HG03097 (cell line): ENCODE measurements at regions not wholly inside any gene's neighbourhood (a gene's known extent, or its start where the extent isn't known, plus 50 kb on each side); places are given as distances from the start of the nearest gene placed in this dataset.
A peak's percentile ranks its signal among the peaks of the same experiment; 100 is the strongest.
"Not testable (repeated sequence)": the region's sequence is repeated elsewhere in the genome, so short reads cannot be mapped to it uniquely, and the experiment has no call there.

Source experiments
- ATAC-seq: cut with Tn5 transposase; IDR thresholded peaks from one replicate; pipeline ENCODE4 v1.9.1; 2021; ENCODE audit not compliant: unreplicated experiment, low FRiP score

DNA sequence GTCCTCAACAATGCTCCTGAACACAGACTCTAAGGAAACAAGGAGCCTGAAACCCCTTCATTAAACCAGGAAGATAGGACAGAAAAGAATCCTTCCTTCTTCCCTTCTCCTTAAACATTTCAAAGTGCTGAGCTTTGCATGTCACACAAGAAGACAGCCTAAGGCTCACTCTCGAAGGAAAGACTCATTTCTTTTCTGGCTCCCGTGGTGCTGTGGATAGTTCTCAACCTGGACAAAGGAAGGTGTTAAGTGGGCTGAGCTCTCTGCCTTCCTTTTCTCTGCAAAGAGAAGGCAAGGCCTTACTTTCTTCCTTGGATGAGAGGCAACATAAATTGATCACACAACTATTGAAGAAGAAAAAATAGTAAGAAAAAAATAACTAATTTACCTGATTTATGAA, 452.4 kb upstream of the DDI1 start:
- no peak for ATAC-seq

DNA sequence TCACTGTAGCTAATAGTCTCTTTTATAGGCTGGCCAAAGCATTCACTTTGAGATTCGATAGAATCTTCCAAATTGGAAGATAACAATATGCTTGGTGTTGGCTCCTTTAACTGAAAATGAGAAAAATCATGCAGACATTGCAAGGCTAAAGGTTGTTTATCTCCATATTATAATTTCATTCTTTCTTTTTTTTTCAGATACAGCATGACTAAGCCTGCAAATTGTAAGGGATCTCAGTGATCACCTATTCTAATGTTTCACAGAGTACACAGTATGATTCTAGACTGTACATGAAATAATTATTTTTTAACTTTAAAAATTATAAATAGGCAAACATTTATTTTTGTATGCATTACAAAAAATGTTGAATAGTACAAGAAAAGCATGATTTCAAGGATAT, 451.7 kb upstream of the DDI1 start:
- no peak for ATAC-seq

DNA sequence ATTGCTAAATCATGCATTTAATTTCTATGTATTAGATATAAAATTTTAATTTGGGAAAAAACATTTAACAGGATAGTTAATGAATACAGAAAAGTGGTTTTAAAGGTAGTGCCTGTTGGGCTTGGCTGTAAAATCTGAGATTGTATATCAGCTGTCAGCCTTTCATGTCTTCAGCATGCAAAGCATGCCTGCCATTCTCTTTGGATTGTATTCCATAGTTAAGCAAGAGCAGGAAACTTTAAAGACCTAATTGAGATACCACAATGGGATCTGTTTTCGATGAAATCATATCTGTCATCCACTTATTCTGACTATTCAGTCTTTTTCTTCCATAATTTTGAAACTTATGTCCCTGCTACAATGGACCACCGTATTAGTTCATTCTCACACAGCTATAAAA, 451.0 kb upstream of the DDI1 start:
- ATAC-seq, result no peak

DNA sequence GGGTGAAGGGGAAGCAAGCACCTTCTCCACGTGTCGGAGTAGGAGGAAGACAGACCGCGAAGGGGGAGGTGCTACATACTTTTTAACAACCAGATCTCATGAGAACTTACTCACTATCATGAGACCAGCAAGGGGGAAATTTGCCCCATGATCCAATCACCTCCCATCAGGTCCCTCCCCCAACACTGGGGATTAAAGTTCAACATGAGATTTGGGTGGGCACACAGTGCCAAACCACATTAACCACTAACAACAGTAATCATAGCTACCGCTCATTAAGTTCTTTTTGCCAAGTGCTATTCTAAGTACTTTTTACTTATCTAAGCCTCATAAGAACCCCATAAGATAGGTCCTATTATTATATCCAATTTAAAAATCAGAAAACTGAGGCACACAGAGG, 450.5 kb upstream of the DDI1 start:
- no peak for ATAC-seq

DNA sequence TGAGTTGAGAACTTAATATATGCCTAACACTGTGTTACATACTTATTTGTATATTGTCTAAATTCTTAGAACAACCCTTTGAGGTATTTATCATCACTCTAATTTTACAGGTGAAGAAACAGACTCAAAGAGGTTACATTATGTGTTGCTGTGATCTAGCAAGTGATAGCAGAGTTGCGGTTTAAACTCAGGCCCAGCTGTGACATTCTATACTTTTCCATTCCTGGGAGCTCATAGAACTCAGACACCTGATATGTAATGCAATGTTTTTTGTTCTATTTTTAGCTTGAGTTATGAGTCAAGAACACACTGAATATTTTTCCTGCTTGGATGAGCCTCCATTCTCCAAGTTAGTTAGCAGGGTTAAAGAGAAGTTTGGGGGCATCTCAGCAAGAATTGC, 449.7 kb upstream of the DDI1 start:
- ATAC-seq, result no peak

- ATAC-seq, result no peak
Observed at GRCh38 chr11:103587901-103588788, 448.3 kb upstream of the DDI1 start.

DNA sequence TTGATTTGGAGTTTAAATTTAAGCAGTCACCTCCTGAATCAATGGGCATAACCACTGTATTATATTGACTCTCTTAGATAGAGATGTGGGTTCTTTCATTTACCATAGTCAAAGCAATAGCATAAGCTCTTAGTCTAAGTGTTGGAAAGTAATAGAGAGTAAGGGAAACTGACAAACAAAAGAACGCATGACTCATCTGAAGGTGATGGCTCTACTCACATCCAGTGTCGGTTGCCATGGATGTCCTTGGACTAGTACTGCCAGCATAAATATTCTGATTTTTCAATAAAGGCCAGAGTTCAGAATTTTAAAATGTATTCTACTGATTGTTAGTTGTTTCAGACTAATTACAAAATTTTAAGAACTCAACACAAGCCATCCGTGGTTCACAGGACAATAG, 444.9 kb upstream of the DDI1 start:
- ATAC-seq, result no peak

- no peak for ATAC-seq
Observed at GRCh38 chr11:103594283-103594682, 442.2 kb upstream of the DDI1 start.

GRCh38 chr11:103596315-103596714, 440.1 kb upstream of the DDI1 start:
- no peak for ATAC-seq

DNA sequence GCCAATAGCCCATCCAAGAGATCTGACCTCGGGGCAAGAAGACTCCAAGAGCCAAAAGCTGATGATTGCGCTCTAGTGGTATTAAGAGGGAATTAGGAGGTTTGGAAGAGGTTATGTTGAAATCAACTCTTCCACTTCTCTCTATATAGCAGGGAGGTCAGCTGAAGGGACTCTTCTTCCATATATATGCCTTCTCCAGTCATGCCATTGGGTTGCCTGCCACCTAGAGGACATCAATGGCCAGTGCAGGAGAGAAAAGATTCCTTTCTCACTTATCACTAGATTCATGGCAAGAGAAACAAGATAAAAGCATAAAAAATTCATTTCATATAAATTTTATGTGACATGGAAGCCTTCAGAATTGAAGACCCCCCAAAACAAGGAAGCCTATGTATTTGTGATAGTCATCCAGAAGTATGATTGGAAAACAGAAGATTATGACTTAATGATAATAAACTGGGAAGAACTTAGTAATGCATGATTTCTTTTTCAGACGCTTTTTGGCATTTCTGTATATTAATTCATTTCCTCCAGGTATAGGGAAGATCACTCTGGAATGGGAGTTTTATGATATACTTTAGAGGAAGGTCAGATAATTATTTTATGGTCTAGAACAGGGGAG, 435.1 kb upstream of the DDI1 start:
- ATAC-seq, result peak; percentile 93

- no peak for ATAC-seq
Observed at GRCh38 chr11:103602840-103603239, 433.6 kb upstream of the DDI1 start.

DNA sequence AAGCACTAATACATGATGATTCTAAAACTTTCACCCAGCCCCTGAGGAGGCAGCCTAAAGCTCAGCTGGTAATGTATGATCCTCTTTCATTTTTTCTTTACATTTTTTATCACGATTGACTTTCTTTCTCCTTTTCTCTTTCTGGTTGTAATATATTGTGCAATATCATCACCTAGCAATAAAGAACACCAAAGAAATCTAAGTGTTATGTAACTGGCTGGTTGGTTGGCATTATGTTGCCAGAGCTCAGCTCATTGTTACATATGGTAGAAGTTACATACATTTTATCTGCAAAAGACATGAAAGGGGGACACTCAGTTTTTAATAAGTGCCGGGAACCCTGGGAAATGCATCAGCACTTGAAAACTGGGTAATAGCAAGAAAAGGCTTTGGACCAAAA, 432.1 kb upstream of the DDI1 start:
- no peak for ATAC-seq

DNA sequence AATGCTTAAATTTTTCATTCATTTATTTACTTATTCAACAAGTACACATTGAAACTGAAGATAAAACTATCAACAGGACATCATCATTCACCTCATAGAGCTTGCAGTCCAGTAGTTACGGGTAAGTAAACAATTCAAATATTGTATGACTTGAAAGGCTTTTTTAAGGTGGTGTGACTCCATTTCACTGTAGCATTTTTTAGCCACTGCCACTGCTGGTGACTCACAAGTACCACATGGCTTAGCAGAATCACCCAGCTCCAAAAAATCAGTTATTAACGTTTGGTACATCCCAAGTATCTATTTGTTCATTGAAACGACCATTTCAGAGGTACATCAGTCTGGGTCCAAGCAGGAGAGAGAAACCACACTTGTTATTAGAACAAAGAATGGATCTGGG, 427.9 kb upstream of the DDI1 start:
- no peak for ATAC-seq

GRCh38 chr11:103609117-103610066, 427.0 kb upstream of the DDI1 start:
- no peak for ATAC-seq

DNA sequence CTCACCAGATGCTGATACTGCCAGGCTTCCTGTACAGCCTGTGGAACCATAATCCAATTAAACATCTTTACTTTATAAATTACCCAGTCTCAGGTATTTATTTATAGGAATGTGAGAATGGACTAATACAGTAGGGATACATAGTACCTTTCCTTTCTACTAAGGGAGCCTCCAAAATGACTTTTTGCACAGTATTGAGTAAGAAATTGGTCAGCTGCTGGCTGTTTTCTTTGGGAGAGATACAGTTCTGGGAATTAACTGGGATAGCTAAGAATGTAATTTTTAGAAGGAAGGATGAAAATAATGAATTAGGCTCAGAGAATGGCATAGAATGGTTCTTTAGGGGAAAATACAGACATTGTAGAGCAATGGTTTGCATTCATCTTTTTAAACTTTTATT, 426.0 kb upstream of the DDI1 start:
- no peak for ATAC-seq

DNA sequence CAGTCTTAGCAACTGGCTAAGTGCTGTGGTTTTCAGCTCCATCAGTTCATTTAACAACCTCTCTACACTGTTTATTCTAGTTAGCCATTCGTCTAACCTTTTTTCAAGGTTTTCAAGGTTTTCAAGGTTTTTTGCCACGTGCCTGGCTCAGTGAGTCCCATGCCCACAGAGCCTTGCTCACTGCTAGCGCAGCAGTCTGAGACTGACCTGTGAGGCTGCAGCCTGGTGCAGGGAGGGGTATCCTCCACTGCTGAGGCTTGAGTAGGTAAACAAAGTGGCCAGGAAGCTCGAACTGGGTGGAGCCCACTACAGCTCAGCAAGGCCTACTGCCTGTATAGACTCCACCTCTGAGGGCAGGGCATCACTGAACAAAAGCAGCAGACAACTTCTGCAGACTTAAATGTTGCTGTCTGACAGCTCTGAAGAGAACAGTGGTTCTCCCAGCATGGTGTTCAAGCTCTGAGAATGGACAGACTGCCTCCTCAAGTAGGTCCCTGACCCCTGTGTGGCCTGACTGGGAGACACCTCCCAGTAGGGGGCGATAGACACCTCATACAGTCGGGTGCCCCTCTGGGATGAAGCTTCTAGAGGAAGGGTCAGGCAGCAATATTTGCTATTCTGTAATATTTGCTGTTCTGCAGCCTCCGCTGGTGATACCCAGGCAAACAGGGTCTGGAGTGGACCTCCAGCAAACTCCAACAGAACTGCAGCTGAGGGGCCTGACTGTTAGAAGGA, 424.7 kb upstream of the DDI1 start:
- ATAC-seq, result not testable (repeated sequence)

GRCh38 chr11:103612451-103612850, 424.0 kb upstream of the DDI1 start:
- not testable (repeated sequence) for ATAC-seq

DNA sequence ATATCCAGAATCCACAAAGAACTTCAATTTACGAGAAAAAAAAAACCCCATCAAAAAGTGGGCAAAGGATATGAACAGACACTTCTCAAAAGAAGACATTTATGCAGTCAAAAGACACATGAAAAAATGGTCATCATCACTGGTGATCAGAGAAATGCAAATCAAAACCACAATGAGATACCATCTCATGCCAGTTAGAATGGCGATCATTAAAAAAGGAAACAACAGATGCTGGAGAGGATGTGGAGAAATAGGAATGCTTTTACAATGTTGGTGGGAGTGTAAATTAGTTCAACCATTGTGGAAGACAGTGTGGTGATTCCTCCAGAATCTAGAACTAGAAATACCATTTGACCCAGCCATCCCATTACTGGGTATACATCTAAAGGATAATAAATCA, 419.9 kb upstream of the DDI1 start:
- ATAC-seq, result not testable (repeated sequence)

- ATAC-seq, result no peak
Observed at GRCh38 chr11:103618528-103618927, 417.9 kb upstream of the DDI1 start.

- ATAC-seq, result no peak
Observed at GRCh38 chr11:103619480-103619879, 417.0 kb upstream of the DDI1 start.
